Psoas muscle (tissue), 7 donors: ENCODE measurements at regions not wholly inside any gene's neighbourhood (a gene's known extent, or its start where the extent isn't known, plus 50 kb on each side); places are given as distances from the start of the nearest gene placed in this dataset.

Experiments
- ATAC-seq, 4 donors: fragments of 200-7000 bp; cut with Tn5 transposase; one replicate each; pipeline ENCODE4 v1.9.1; 2020; ENCODE audit warnings: moderate library complexity in 3 of 4, mild to moderate bottlenecking in 2 of 4
- DNase-seq, 2 donors: peaks; one replicate each; pipeline ENCODE4 v3.0.0-alpha.2; 2020
- H3K27ac ChIP-seq: fragments of 200-600 bp; one replicate; pipeline ENCODE4 v1.8.0; 2022
- H3K27me3 ChIP-seq, 3 donors: fragments of 200-600 bp in 1 of 3; one replicate each; pipeline versions ENCODE4 v1.6.1 to v1.8.0; 2013 to 2022; ENCODE audit warnings: low read length in 2 of 3, mild to moderate bottlenecking in 2 of 3, moderate library complexity in 1 of 3; ENCODE audit not compliant: insufficient read depth in 3 of 3
- H3K36me3 ChIP-seq, 2 donors: fragments of 200-600 bp in 1 of 2; one replicate each; pipeline versions ENCODE4 v1.6.1 to v1.8.0; 2013 to 2022; ENCODE audit warnings: low read depth in 1 of 2, mild to moderate bottlenecking in 1 of 2, moderate library complexity in 1 of 2; ENCODE audit not compliant: insufficient read depth in 1 of 2
- H3K4me1 ChIP-seq: fragments of 200-600 bp; one replicate; pipeline ENCODE4 v1.8.0; 2022
- H3K4me3 ChIP-seq: fragments of 200-600 bp; one replicate; pipeline ENCODE4 v1.8.0; 2022; ENCODE audit warnings: mild to moderate bottlenecking
- H3K9me3 ChIP-seq: fragments of 200-600 bp; one replicate; pipeline ENCODE4 v1.8.0; 2022
- CTCF ChIP-seq: fragments of 200-600 bp; IDR thresholded peaks from one replicate; pipeline ENCODE4 v1.8.0; 2022; ENCODE audit warnings: antibody characterized with exemption
- WGBS, 3 donors: extraction: QIAGEN DNeasy Blood & Tissue Kit; methylation state at CpG; one replicate each; pipeline versions ENCODE4 v1.1.6 to v1.1.7; 2013; 5-methylcytosine and 5-hydroxymethylcytosine counted together
- intact Hi-C, 2 donors: fragments of 100-400 bp; cut with DNase I; formaldehyde crosslinking; loops; one replicate each; pipeline versions ENCODE4 v1.11.0 to v1.14.2; 2022
- donor health status: healthy with polysubstance abuse.
- donor health status: DM: no; HTN: no; CAD: no; lungs with moderate emphysema.
- donor health status: Bipolar disorder and iron deficiency.
- donor health status: healthy.
- donor health status: DM: yes; HTN: yes; CAD: no.
- donor health status: DM: no; HTN: no; CAD: no.
- donor health status: DM: yes; HTN: yes; CAD: no.

DNA sequence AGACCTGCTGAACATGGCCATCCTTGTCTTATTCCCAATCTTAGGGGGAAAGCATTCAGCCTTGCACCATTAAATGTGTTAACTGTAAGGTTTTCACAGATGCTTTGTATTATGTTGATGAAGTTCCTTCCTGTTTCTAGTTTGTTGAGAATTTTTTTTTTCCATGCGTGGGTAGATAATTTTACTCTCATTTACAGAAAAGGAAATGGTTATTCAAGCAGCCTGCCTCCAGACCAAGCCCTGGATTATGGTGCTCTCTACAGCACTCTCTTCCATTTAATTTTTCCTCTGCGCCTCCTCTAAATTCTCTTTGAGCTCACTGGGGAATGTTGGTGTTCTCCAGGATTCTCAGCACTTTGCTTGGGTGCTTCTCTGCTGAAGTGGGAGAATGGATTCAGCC lies 179.3 kb upstream of the PZP start:
- H3K27ac ChIP-seq: no peak overlapping the region
- WGBS, 3 donors: 65 to 84% (median 73%) methylated on average over 2 of the region's 2 CpGs
- no peaks in the 10 kb centered on the region for H3K27me3 ChIP-seq
- TF ChIP-seq CTCF: no peak
- intact Hi-C loops: no loop called here
- H3K4me1 ChIP-seq: no peaks in the 10 kb centered on the region
- H3K4me3 ChIP-seq: no peak overlapping the region
- H3K9me3 ChIP-seq: no peaks in the 10 kb centered on the region
- DNase-seq (no peak), ATAC-seq (no peak)
- no peaks in the 10 kb centered on the region for H3K36me3 ChIP-seq

DNA sequence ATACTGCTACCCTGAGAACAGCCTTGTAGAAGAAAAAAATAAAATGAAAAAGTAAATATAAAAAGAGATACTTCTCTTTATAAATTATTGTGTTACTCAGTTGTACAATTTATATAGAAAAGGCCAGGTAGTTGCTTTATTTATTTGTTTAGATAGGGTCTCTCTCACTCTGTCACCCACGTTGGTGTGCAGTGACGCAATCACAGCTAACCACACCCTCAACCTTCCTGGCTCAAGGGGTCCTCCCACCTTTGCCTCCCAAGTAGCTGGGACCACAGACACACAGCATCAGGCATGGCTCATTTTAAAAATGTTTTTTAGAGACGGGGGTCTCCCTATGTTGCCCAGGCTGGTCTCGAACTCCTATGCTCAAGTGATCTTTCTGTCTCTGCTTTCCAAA lies 175.4 kb upstream of the PZP start:
- intact Hi-C loops: no loop called here
- H3K4me1 ChIP-seq: no peaks in the 10 kb centered on the region
- H3K4me3 ChIP-seq: no peak overlapping the region
- H3K27me3 ChIP-seq: no peaks in the 10 kb centered on the region
- DNase-seq (no peak), ATAC-seq (no peak)
- H3K36me3 ChIP-seq: no peaks in the 10 kb centered on the region
- 57 to 77% (median 68%) methylated on average over 4 of the region's 4 CpGs for WGBS, 3 donors
- no peak overlapping the region for H3K27ac ChIP-seq
- no peak for TF ChIP-seq CTCF
- no peaks in the 10 kb centered on the region for H3K9me3 ChIP-seq

DNA sequence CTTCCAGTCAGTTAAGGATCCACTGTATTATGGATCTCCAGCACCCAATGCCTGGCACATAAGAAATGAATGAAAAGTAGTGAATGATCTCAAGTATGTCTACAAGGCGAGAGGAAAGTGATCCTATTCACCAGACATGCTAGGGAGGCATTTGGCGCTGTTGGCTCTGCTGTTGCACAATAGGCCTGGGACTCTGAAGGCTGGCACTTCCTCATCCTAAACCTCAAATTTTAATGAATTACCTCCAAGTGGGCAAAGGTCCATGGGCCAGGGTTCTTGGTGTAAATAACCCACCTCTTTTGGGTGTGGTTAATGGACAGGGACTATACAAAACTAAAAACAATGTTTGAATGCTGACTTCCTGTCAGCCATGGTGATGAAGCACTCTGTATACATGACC lies 173.4 kb upstream of the PZP start:
- Histone ChIP-seq H3K27ac (no peak overlapping the region), H3K9me3 (no peaks in the 10 kb centered on the region), H3K27me3 (no peaks in the 10 kb centered on the region), H3K36me3 (no peaks in the 10 kb centered on the region), H3K4me3 (no peak overlapping the region), H3K4me1 (no peaks in the 10 kb centered on the region)
- intact Hi-C loops: no loop called here
- DNase-seq: no peak
- 84 to 98% (median 87%) methylated on average over 2 of the region's 2 CpGs for WGBS, 3 donors
- no peak for TF ChIP-seq CTCF
- ATAC-seq: no peak

DNA sequence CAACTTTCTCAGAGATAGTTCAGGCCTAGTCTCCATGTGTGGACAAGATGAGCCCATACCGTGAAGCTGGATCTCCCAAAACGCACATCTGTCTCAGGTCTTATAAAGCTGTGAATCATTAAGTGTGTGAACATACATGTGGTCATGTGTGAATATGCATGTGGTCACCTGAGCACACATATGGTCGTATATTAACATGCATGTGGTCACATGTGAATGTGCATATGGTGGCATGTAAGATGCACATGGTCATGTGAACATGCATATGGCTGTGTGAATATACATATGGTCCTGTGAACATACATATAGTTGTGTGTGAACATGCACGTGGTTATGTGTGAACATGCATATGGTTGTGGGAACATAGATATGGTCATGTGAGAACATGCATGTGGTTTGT lies 172.5 kb upstream of the PZP start:
- no peak overlapping the region for H3K27ac ChIP-seq
- H3K4me3 ChIP-seq: no peak overlapping the region
- intact Hi-C loops: no loop called here
- no peaks in the 10 kb centered on the region for H3K36me3 ChIP-seq
- DNase-seq (no peak), ATAC-seq (no peak)
- TF ChIP-seq CTCF: no peak
- H3K4me1 ChIP-seq: no peaks in the 10 kb centered on the region
- no peaks in the 10 kb centered on the region for H3K9me3 ChIP-seq
- H3K27me3 ChIP-seq: no peaks in the 10 kb centered on the region
- 90 to 94% (median 92%) methylated on average over 4 of the region's 4 CpGs for WGBS, 3 donors

DNA sequence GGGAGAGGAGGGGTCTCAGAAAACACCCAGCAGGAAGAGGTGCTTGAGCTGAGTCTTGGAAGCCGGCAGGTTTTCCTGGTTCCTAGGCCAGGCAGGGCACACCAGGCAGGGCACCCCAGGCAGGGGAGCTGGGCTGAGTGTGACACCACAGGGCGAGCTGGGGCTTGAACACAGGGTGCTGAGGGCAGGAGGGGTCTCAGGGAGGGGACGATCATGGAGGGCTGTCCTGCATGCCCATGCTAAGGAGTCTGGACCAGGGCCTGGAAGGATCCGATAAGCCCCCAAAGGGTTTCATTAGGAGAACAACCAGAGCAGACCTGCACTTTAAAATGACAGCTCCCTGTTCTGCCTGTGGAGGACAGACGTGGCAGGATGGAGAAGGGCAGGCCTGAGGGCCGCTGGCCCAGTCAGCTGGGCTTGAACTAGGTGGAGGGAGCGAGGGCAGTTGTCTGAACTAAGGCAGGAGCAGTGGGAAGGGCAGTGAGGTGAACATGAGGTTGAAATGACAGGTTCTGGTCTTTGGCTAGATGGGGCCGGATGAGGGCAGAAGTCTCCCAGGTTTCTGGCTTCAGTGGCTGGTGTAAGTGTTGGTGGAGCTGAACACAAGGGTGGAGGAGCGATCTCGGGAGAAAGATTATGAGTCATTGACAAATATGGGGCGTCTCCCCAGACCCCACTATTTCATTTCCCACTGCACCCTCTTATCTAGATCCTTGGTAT lies 171.0 kb upstream of the PZP start:
- no peak for TF ChIP-seq CTCF

More for the DNA sequence above, 171.0 kb upstream of the PZP start:
- 89 to 92% (median 89%) methylated on average over 11 of the region's 11 CpGs for WGBS, 3 donors
- Histone ChIP-seq H3K4me3 (no peak overlapping the region), H3K27me3 (no peaks in the 10 kb centered on the region), H3K4me1 (no peaks in the 10 kb centered on the region), H3K9me3 (no peaks in the 10 kb centered on the region), H3K36me3 (no peaks in the 10 kb centered on the region), H3K27ac (no peak overlapping the region)
- DNase-seq (no peak), ATAC-seq (no peak)
- intact Hi-C loops: loop anchor here in 1 of 2 donors (5.0 kb wide), 1 partner anchor 73 kb away; no protein-coding TSS in a partner anchor
